Testis (tissue), 2 donors: ENCODE measurements at regions not wholly inside any gene's neighbourhood (a gene's known extent, or its start where the extent isn't known, plus 50 kb on each side); places are given as distances from the start of the nearest gene placed in this dataset.

Source experiments
- DNase-seq: peaks from one replicate; pipeline ENCODE4 v3.0.0-alpha.2; 2019
- H3K27ac ChIP-seq, 2 donors: fragments of 200-600 bp; sonication (generic); one replicate each; pipeline ENCODE4 v1.5.1; 2019
- H3K27me3 ChIP-seq: fragments of 200-600 bp; sonication (generic); one replicate; pipeline ENCODE4 v1.5.1; 2019
- H3K36me3 ChIP-seq: fragments of 200-600 bp; sonication (generic); one replicate; pipeline ENCODE4 v1.5.1; 2017; ENCODE audit warnings: low read depth; ENCODE audit errors: missing control alignments
- H3K4me1 ChIP-seq: fragments of 200-600 bp; sonication (generic); one replicate; pipeline ENCODE4 v1.5.1; 2019
- H3K4me3 ChIP-seq, 2 donors: fragments of 200-600 bp; sonication (generic); one replicate each; pipeline ENCODE4 v1.5.1; 2017 to 2019
- H3K9me3 ChIP-seq: fragments of 200-600 bp; sonication (generic); one replicate; pipeline ENCODE4 v1.5.1; 2017
- CTCF ChIP-seq, 3 experiments: fragments of 450-650 bp in 2 of 3; fragments of 200-600 bp in 1 of 3; sonication (generic) in 1 of 3; IDR thresholded peaks; one replicate each; pipeline ENCODE4 v1.5.1; 2016 to 2019; ENCODE audit warnings: antibody characterized with exemption in 3 of 3, mild to moderate bottlenecking in 2 of 3, moderate library complexity in 1 of 3
- POLR2A ChIP-seq: fragments of 450-650 bp; IDR thresholded peaks from one replicate; pipeline ENCODE4 v1.6.1; 2017; ENCODE audit warnings: antibody characterized with exemption, mild to moderate bottlenecking, moderate library complexity
- WGBS, 2 donors: methylation state at CpG; one replicate each; pipeline ENCODE4 v1.1.5; 2018; 5-methylcytosine and 5-hydroxymethylcytosine counted together
- intact Hi-C: fragments of 100-400 bp; cut with DNase I; formaldehyde crosslinking; loops from one replicate; pipeline ENCODE4 v1.15.1; 2023; ENCODE audit warnings: low total_unique reads

DNA sequence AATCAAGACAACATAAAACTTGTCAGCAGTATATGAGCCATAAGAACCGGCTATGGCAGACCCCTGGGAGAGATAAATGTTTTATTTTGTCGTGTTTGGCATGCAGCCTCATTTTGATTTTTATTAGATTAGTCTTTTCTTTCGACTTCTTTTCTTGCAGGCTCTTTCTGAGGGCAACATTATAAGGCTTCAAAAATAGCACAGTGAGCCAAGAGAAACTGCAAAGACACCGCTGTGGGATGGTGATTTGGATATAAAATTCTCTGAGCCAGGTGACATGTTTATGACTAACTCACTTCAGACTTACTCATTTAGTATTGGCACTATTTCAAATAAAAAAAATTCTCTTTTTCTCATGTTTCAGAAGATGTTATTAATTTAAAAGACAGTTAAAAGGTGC is 96.8 kb upstream of the PKP2 start:
- DNase-seq, result no peak
- H3K4me1 ChIP-seq, result no peaks in the 10 kb centered on the region
- H3K4me3 ChIP-seq, result no peak overlapping the region
- 55 to 59% methylated on average over 4 of the region's 4 CpGs for WGBS, 2 donors
- H3K27me3 ChIP-seq, result no peaks in the 10 kb centered on the region
- H3K27ac ChIP-seq, result no peak overlapping the region
- no peaks in the 10 kb centered on the region for H3K36me3 ChIP-seq
- no peaks in the 10 kb centered on the region for H3K9me3 ChIP-seq
- TF ChIP-seq CTCF (IDR thresholded peaks at IDR 0.05) (no peak), POLR2A (no peak)
- intact Hi-C loops, result no loop called here

GRCh38 chr12:32989705-32990104 is 93.1 kb upstream of the PKP2 start:
- Histone ChIP-seq H3K4me1 (no peaks in the 10 kb centered on the region), H3K27ac (no peak overlapping the region), H3K4me3 (no peak overlapping the region), H3K27me3 (no peaks in the 10 kb centered on the region), H3K9me3 (no peaks in the 10 kb centered on the region), H3K36me3 (no peaks in the 10 kb centered on the region)
- no peak for DNase-seq
- intact Hi-C loops, result no loop called here
- TF ChIP-seq CTCF (IDR thresholded peaks at IDR 0.05) (no peak), POLR2A (no peak)

DNA sequence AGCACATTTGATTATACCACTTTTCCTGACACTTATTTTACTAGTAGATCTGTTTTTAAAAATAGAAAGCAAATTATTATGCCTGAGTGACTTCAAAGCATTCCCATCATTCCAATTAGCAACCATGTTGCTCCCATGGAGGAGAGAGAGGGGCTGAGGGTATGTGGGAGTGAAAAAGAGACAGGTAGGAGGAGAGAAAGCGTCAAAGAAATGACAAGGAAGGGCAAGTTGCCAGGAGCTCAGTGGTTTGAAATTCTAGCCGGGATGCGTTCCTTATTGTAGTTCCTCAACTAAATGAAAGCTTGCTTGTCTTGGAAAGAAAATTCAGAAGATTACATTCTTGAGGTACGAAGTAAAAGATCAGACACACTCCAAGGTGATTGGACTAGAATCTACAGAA is 92.4 kb upstream of the PKP2 start:
- intact Hi-C loops, result no loop called here
- WGBS, 2 donors, result 43 to 54% methylated on average over 4 of the region's 4 CpGs
- DNase-seq, result no peak

GRCh38 chr12:32987512-32987911 is 90.9 kb upstream of the PKP2 start:
- DNase-seq, result no peak
- H3K27me3 ChIP-seq, result no peaks in the 10 kb centered on the region
- TF ChIP-seq CTCF (IDR thresholded peaks at IDR 0.05) (no peak), POLR2A (no peak)
- intact Hi-C loops, result no loop called here
- no peaks in the 10 kb centered on the region for H3K36me3 ChIP-seq
- no peak overlapping the region for H3K27ac ChIP-seq
- H3K4me3 ChIP-seq, result no peak overlapping the region
- H3K4me1 ChIP-seq, result no peaks in the 10 kb centered on the region
- 57 to 67% methylated on average over 1 of the region's 1 CpG for WGBS, 2 donors
- H3K9me3 ChIP-seq, result no peaks in the 10 kb centered on the region

More for the DNA sequence above, 92.4 kb upstream of the PKP2 start:
- H3K4me3 ChIP-seq, result no peak overlapping the region
- H3K4me1 ChIP-seq, result no peaks in the 10 kb centered on the region
- H3K27ac ChIP-seq, result no peak overlapping the region
- no peaks in the 10 kb centered on the region for H3K9me3 ChIP-seq
- no peak for TF ChIP-seq POLR2A
- TF ChIP-seq CTCF (IDR thresholded peaks at IDR 0.05), result no peak
- no peaks in the 10 kb centered on the region for H3K36me3 ChIP-seq
- no peaks in the 10 kb centered on the region for H3K27me3 ChIP-seq

- DNase-seq, result peak; percentile 23
- no peaks in the 10 kb centered on the region for H3K9me3 ChIP-seq
- WGBS, 2 donors, result 53 to 62% methylated on average over 4 of the region's 4 CpGs
- H3K36me3 ChIP-seq, result no peaks in the 10 kb centered on the region
- no peaks in the 10 kb centered on the region for H3K4me1 ChIP-seq
- intact Hi-C loops, result no loop called here
- H3K27me3 ChIP-seq, result no peaks in the 10 kb centered on the region
- H3K4me3 ChIP-seq, result peak overlapping the region in 1 of 2 donors; percentile 3
- TF ChIP-seq POLR2A (no peak), CTCF (IDR thresholded peaks at IDR 0.05) (no peak)
- no peak overlapping the region for H3K27ac ChIP-seq
These were observed 87.4 kb upstream of the PKP2 start for GRCh38 chr12:32983968-32984367.
